ENCODE measurements at regions not wholly inside any gene's neighbourhood (a gene's known extent, or its start where the extent isn't known, plus 50 kb on each side); places are given as distances from the start of the nearest gene placed in this dataset.

DNA sequence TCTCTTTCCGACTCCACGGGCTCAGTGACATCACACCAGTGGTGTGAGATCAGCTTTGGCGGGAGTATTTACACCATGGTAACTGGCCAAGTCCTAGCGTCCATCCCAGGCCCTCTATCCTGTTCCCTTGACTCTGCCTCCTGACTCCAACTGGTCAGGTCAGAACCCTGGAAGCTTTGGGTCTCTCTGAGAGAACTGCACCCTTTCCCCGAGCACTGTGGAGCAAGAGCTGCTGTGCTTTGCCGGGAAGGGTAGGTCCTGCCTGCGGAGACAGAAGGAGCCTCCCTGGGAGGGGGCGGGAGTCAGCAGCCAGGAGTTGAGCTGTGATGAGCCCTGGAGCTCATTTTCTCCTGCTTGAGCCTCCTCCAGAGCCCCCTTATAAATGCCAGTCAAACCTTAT lies 212.1 kb upstream of the TNRC6C start:
- DNase-seq (ENCODE audit: low read depth) = no peak

DNA sequence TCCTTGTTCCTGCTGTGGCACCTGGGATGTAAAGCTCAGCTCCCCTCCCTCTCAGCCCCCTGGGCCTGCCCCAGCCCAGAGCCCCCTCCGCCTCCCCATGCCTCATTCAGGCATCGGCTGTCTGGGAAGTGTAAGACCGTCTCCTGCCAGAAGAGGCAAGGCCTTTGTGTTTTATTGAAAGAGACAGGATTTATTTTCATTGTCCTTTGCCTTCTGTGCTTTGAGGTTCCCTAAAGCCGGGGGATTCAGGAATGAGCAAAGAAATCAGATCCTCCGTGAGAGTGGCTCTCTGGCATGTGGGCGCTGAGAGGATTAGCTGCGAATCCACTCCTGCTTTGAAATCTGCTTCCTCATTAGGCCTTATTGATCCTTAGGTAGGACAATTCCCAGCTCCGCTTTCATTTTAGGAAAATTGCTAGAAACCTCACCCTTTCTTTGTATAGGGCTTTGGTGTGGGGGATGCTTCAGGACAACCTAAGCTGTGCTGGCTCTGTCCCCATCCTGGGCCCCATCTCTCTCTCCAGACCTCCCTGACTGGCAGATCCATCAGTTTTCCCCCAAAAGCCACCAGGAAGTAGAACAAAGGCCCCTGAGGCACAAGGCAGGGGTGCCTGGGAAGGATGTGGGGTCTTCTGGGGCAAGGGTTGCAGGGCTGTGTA lies 211.5 kb upstream of the TNRC6C start:
- no peak for DNase-seq (ENCODE audit: low read depth)

DNA sequence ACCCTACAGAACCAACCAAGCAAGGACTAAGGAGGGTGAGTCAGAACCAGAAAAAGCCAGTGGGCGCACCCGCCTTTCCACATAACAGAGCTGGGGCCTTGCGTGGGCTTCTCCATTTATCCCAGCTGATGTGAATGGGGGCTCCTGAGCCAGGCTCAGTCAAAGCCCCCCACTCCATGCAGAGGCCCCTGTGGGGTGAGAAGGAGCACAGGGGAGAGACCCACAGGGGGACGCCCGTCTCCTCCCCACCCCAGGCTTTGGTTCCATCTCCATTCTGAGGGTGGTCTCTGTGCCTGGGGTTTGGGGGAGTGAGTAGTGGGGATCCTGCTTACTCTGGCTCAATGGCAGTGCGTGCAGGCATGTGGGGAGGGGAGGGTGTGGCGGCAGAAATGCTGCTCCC lies 210.1 kb upstream of the TNRC6C start:
- no peak for DNase-seq (ENCODE audit: low read depth)

DNA sequence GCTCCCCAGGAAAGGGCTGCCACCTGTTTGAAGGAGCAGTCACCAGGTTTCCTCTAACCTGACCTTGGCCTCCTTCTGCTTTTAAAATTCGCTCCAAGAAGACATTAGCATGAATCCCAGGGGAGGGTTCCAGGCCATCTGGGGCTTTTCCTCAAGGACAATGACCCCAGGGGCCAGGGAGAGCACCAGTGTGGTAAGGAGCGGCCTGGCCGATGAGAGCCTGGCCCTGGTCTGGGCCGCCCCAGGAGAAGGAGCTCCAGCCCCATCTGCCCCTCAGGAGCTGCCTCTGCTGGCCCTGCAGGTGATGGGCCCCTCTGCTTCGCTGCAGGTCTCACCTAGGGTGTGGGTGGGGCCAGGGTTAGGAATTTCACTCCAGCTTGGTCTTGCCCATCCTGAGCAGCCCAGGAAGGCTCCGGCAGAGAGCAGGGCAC lies 209.2 kb upstream of the TNRC6C start:
- DNase-seq (ENCODE audit: low read depth) = no peak

DNA sequence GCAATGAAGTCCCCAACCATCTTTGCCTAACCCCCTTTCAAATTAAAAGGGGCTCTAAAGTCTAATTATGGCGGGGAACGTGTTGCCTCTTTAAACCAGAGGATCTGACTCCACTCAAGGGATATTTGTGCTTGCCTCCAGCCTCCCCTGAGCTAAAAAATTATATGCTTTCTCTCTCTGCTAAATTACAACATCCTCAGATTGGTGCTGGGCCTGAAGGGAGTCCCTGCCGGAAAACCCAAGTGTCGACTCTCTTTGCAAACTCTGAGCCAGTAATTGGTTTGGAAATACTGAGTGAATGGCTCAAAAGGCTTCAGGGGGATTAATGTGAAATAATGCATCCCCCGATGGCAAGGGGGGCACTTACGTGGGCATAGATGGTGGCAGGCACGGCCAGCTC lies 208.5 kb upstream of the TNRC6C start:
- DNase-seq (ENCODE audit: low read depth) = no peak

DNA sequence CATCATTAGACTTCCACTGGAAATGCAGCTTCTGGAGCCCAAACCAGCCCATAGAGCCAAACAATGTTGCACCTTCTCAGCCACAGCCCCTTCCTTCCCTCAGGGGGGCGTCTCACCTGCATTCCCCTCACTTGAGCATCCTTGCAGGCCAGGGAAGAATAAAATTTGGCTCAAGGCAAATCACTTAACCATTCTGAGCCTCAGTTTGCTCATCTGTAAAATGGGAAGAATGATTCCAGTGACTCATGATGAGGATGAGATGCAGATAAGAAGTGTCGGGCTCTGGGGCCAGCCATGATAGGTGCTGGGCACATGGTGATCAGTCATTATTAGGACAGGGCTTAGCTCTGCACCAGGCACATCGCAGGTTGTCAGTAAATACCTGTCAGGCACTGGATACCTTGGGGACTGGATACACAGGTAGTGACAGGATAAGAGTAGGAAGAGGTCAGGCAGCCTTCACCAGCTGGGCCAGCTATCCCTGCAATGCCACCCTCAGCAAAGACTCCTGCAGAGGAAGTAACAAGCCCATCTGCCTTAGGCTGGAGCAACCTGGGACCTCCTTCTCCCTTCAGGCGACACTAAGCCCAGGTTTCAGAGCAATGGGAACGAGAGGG lies 208.0 kb upstream of the TNRC6C start:
- no peak for DNase-seq (ENCODE audit: low read depth)

DNA sequence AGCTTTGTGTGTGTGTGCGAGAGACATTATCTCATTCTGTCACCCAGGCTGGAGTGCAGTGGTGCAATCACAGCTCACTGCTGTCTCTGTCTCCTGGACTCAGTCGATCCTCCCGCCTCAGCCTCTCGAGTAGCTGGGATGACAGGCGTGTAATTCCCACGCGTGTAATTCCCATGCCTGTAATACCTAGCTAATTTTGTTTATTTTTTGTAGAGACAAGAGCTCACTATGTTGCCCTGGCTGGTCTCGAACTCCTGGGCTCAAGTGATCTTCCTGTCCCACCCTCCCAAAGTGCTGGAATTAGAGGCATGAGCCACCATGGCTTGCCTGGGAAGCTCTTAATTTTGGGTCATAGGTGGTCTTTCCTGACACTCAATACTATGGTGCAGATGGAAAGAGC lies 205.3 kb upstream of the TNRC6C start:
- DNase-seq (ENCODE audit: low read depth) = no peak

DNA sequence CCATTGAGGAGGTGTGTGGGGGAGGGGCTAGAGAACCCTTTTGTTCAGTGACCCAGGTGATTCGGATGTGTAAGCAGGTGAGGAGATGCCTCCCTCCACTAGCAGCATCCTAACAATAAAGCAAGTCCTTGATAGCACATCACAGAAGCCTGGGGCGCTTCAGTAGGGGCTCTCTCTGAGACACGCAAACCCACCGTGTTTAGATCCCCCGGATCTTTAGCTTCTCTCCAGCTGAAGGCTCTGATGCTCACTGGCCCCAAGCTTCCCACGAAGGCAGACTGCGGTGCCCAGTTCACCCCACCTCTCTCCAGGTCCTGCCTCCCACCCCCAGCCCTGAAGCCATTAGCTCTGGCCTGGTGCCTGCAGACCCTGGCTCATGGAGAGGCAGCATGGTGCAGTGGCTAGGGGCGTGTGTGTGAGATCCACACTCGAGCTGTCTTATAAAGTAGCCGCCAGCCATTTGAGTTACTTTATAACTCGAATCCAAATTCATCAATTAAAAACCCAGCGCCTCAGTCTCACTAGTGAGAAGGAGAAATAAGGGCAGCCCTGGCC lies 204.7 kb upstream of the TNRC6C start:
- no peak for DNase-seq (ENCODE audit: low read depth)

DNA sequence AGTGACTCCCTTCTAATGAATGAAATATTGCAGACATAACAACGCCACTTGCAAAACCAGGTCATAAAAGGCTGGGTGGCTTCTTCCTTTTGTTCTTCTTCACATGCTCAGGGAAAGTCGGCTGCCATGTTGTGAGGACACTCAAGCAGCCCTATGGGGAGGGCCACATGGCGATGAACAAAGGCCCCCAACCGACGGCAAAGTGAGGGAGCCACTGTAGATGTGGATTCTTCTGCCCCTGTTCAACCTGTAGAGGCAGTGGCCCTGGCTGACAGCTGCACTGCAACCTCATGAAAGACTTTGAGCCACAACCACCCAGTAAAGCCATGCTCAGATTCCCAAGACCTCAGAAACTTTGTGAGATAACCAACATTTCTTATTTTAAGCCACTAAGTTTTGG lies 203.5 kb upstream of the TNRC6C start:
- DNase-seq (ENCODE audit: low read depth) = no peak

DNA sequence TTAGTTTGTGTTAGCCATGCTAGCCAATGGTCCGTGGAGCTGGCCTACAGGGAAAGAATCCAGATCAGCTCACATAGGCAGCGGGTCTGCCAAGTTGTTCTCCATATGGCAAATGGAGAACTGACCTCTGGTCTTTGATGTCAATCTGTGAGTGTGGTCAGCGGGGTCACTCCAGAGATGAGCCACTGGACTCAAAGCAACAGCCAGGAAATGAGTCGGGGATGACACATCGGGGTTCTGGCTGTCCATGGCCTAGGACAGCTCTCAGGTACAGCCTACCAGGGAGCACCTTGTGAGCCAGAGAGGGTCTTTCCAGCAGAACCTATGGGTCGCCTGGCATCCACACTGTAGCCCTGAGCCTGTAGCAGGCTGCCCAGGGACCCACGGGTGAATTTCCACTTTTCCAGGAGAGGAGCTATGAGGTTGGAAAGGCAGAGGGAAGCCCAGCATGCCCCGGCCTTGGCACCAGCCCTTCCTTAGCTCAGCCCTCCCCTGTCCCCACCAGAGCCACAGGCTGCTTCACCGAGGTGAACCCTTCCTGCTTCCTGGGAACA lies 203.0 kb upstream of the TNRC6C start:
- no peak for DNase-seq (ENCODE audit: low read depth)

DNA sequence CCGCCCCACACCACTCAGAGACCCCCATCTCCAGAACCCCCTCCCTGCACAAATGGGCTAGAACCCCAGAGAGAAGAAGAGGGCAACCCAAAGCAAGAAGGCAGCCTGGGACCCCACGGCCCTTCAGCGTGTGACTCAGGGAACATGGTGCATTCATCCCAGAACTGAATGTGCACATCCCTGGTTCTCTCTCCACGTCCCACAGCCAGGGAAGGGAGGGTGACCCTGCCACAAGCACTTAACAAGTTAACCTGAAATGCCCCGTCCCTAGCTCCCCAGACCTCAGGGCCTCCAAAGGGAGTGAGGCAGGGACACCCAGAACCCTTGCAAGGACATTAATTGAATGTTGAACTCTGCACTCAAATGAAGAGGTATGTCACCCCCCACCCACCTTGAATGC lies 202.5 kb upstream of the TNRC6C start:
- DNase-seq (ENCODE audit: low read depth) = no peak

DNA sequence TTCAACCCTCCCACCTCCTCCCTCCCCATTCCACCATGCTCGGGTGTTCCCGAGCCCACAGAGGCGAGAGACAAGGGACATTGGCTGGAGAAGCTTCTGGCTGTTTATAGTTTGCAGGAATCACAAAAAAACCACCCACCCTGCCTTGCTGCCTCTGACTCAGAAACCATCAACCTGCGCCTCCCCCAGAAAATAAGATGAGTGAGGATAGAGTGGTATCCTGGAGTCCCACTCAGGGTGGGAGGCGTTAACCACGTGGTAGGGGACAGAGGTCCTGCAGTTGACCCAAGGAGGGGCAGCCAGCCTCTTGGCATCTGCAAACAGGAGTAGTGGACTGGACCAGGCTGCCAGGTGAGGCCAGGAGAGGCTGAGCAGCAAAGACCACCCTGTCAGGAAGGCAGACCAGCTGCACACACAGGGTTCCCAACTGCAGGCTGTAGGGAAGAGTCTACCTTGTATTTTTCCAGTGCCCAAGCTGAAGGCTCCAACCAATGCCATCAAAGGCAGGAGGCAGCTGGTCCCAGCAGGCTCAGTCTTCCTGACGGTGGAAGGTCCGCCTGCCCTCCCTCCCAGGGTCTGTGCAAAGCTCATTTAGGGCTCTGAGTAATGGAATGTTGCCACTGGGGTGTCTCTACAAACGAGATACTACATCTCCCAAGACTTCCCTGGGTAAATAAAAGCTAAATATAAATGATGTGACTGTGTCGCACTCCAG lies 201.5 kb upstream of the TNRC6C start:
- DNase-seq (ENCODE audit: low read depth) = no peak

DNA sequence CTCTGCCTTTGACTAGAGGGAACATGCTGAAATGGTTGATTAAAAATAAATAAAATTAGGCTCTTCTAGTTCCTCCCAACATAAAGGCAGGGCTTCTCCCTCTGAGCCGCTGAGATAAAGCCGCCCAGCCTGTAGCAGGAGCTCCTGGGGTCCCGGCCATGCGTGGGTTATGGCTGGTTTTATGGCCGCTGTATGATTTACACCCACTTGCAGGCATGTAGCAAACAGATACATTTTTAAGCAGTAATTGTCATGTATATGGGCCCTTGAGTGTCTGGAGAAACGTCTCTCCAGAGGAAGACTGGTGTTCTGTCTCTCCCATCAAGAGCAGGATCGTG lies 201.0 kb upstream of the TNRC6C start:
- no peak for DNase-seq (ENCODE audit: low read depth)

DNA sequence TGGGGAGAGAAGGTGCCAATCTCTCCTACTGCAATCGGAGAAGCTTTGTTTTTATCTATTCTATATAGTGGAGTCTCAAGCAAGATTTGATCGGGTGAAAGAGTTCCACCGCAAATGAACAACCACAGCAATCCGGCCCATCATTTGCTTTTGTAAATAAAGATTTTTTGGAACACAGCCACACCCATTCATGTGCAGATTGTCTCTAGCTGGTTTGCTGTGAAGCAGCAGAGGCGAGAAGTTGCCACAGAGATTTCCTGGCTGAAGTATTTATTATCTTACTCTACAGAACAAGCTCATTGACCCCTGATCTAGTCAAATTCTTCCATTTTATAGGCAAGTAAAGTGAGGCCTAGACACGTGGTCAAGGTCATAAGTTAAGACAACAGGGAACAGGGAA lies 195.5 kb upstream of the TNRC6C start:
- no peak for DNase-seq (ENCODE audit: low read depth)

DNA sequence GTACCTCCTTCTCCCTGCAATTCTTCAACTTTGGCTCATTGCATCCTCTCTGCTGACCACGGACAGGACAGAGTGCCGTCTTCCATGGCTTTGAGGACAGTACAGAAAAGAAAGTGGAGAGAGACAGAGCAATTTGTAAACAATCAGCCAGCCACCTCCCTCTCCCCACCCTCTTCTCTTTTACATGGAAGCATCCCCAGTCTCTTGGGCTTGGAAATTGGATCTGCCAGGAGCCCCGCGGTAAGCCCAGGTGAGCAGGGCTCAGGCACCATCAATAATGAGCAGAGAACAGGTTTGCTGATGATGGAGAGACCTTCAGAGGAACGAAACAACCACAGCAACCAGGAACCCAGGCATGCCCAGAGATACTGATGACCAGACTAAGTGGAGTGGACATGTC lies 194.9 kb upstream of the TNRC6C start:
- DNase-seq (ENCODE audit: low read depth) = no peak

DNA sequence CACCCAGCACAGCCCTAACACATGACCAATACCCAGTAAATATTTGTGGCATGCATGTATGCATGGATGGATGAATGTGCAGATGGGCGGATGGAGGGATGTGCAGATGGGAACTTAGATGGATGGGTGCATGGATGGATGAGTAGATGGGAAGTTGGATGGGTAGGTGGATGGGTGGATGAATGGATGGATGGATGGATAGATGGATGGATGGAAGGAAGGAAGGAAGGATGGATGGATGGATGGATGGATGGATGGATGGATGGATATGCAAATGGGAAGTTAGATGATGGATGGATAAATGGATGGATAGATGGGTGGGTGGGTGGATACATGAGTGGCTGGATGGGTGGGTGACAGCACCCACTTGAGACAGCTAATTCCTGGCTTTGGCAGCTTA lies 193.2 kb upstream of the TNRC6C start:
- DNase-seq (ENCODE audit: low read depth) = no peak

DNA sequence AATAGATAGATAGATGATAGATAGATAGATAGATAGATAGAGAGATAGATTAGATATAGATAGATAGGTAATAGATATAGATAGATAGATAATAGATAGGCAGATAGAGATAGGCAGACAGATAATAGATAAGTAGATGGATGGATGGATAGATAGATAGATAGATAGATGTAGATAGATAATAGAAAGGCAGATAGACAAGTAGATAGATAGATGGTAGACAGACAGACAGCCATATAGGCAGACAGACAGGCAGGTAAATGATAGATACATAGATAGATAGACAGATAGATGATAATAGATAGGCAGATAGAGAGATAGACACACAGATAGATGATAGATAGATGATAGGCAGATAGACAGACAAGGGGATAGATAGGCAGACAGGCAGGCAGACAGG lies 191.4 kb upstream of the TNRC6C start:
- no peak for DNase-seq (ENCODE audit: low read depth)

DNA sequence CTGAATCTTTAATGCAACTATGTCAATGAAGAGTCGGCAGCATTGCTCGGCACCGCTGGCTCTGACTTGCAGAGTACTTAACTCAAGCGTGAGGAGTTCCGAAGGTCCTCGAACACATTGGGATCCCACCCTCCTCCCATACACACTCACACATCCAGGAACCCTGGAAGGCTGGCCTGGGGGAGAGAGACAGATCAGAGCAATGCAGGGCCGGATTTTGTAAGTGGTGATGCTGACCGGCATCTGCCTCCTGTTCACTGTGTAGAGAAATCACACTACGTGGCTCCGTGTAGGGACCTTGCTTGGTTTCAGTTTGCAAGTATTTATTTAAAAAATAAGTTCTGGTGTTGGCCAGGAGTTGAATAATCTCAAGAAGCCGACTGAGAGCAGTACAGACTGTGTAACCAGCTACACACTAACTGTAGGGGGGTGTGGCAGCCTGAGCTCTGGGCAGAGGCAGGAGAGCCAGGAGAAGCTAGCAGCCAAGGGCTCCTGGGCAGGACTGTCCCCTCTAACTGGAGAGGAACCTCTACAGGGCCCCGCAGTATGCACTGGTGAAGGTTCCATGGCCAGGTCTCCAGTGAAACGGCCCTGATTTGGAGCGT lies 190.2 kb upstream of the TNRC6C start:
- no peak for DNase-seq (ENCODE audit: low read depth)

DNA sequence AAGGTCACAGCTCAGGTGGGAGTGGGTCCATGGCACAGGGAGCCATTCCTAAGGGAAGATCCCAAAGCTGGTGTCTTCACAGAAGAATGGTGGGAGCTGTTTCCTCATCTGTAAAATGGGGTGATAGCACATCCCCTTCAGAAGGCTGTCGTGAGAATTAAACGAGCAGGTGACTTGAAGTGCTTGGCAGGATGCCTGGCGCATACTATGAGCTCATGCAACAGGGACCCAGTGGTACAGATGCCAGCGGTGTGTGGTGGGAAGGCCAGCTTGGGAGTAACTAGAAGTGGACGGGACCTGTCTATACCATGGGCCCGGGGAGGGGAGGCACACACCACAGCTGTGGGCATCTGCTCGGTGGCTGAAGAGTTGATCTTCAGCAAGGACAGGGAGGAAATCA lies 189.3 kb upstream of the TNRC6C start:
- DNase-seq (ENCODE audit: low read depth) = no peak

DNA sequence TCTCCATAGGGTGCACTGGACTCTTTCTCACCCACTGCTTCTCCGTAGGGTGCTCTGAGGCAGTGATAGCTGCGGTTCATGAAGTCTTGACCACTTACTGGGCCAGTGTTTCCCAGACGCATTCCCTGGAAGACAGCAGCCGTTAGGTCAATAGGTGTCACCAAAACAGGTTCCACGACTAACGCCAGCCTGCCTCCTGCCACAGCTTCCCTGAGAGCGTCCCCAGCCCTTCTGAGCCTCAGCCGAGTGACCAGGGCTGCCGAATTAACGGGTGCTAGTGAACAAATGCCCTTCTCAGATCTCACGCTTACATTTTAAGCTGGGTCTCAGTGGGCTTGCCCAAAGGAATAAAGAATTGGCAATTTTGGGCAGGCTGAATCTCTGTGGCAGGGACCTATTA lies 188.7 kb upstream of the TNRC6C start:
- DNase-seq (ENCODE audit: low read depth) = no peak

DNA sequence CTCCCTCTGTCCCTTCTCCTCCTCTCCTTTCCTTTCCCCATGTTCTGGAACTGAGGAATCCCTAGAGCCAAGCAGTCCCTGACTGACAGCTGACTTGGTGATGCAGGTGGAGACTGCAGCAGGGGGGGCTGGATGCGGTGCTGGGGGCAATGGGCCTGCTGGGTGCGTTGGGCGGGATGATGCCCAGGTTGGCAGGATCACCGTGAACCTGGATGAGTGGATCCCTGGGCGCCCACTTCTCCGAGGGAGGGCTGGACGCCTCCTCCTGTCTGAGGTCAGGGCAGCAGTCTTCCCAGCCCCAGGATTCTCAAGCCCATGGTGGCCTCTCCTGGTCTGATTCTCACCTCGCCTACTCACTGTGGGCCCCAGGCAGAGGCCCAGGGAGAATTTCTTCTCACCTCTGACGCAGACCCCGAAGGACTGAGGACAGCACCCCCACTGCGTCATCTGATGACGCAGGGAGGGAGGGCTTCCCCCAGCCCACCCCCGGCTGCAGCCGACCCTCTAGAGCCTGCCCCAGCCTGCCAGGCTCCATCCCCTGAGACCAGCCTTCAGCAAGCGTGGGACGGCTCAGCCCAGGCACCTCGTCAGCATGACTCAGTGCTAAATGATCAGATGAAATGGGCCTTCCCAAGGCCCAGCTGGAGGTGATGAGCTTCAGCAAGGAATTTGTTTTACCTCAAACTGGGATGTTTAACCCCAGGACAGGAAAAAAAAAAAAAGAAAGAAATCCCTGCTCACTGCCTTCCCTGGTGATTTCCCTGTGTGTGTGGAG lies 188.0 kb upstream of the TNRC6C start:
- no peak for DNase-seq (ENCODE audit: low read depth)

DNA sequence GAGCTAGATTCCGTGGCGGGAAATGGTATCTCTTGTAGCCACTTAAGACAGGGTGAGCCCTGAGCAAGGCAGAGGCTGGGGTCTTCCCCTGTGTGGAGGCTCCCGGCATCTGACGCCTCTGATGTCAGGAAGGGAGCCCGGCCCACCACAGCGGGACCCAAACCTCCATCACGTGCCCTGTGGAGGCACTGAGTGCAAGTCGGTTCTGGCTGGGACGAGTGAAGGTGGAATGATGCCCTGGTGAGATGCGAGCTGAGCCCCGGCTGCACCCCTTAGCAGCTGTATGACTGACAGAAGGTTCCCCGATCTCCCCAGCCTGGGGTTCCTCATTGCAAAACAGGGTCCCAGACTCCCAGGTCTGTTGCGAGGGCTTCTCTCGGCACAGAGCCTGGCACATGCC lies 187.4 kb upstream of the TNRC6C start:
- no peak for DNase-seq (ENCODE audit: low read depth)

Data from stimulated activated CD8-positive, alpha-beta memory T cell treated with anti-CD3 and anti-CD28 coated beads, Interleukin-15, amount 100 ng/mL, for 24 hours (primary cell).